Type B pancreatic cell (in vitro differentiated cells): ENCODE measurements at regions not wholly inside any gene's neighbourhood (a gene's known extent, or its start where the extent isn't known, plus 50 kb on each side); places are given as distances from the start of the nearest gene placed in this dataset.

Experiments
- DNase-seq: peaks from one replicate; pipeline ENCODE4 v3.0.0; 2021; ENCODE audit warnings: mixed read lengths; ENCODE audit not compliant: unreplicated experiment; ENCODE audit errors: extremely low spot score
- H3K27ac Mint-ChIP-seq: 2 replicates; pipeline ENCODE4 v1.8.0; 2021; ENCODE audit warnings: mild to moderate bottlenecking, mixed read lengths
- H3K27me3 Mint-ChIP-seq: 2 replicates; pipeline ENCODE4 v1.8.0; 2021; ENCODE audit warnings: mixed read lengths
- H3K36me3 Mint-ChIP-seq: 2 replicates; pipeline ENCODE4 v1.8.0; 2021; ENCODE audit warnings: mixed read lengths
- H3K4me1 Mint-ChIP-seq: one replicate; pipeline ENCODE4 v1.8.0; 2021; ENCODE audit warnings: mixed read lengths; ENCODE audit not compliant: unreplicated experiment
- H3K4me3 Mint-ChIP-seq: 2 replicates; pipeline ENCODE4 v1.8.0; 2021; ENCODE audit warnings: mild to moderate bottlenecking, mixed read lengths
- H3K9me3 Mint-ChIP-seq: 2 replicates; pipeline ENCODE4 v1.8.0; 2021; ENCODE audit warnings: mixed read lengths
- CTCF ChIP-seq: fragments of 200-600 bp; sonication (generic); conservative IDR thresholded peaks from 2 replicates; pipeline ENCODE4 v1.5.0; 2021; ENCODE audit warnings: antibody characterized with exemption, mild to moderate bottlenecking

- H3K9me3 Mint-ChIP-seq, result no peaks in the 10 kb centered on the region
- no peak for DNase-seq
- no peak for TF ChIP-seq CTCF
- no peak overlapping the region for H3K27ac Mint-ChIP-seq
- no peaks in the 10 kb centered on the region for H3K27me3 Mint-ChIP-seq
- no peaks in the 10 kb centered on the region for H3K4me1 Mint-ChIP-seq
- no peaks in the 10 kb centered on the region for H3K36me3 Mint-ChIP-seq
- H3K4me3 Mint-ChIP-seq, result no peak overlapping the region
These were observed 971.1 kb upstream of the MAN1A1 start for GRCh38 chr6:120320481-120321162.

GRCh38 chr6:120304223-120304622 lies 954.7 kb upstream of the MAN1A1 start:
- H3K36me3 Mint-ChIP-seq, result no peaks in the 10 kb centered on the region
- H3K27me3 Mint-ChIP-seq, result no peaks in the 10 kb centered on the region
- TF ChIP-seq CTCF, result no peak
- no peak for DNase-seq
- H3K4me3 Mint-ChIP-seq, result no peak overlapping the region
- no peaks in the 10 kb centered on the region for H3K4me1 Mint-ChIP-seq
- H3K9me3 Mint-ChIP-seq, result no peaks in the 10 kb centered on the region
- H3K27ac Mint-ChIP-seq, result no peak overlapping the region

DNA sequence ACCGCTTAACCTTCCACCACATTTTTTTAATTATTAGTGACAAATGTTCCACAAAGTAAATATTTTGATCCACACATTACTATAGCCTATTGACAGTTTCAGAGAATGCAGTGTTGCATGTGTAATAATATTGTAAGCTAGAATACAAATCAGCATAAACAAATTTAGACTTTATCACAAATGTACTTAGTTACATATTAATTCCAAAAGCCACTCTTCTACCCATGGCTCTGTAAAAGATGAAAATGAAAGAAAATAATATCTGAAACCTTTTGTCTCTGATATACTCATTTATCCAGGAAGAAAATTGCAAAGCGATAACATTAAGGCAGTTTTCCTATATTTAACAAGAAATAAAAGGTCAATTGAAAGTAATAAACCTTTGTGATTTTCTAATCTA lies 954.0 kb upstream of the MAN1A1 start:
- H3K36me3 Mint-ChIP-seq, result no peaks in the 10 kb centered on the region
- no peak for TF ChIP-seq CTCF

DNA sequence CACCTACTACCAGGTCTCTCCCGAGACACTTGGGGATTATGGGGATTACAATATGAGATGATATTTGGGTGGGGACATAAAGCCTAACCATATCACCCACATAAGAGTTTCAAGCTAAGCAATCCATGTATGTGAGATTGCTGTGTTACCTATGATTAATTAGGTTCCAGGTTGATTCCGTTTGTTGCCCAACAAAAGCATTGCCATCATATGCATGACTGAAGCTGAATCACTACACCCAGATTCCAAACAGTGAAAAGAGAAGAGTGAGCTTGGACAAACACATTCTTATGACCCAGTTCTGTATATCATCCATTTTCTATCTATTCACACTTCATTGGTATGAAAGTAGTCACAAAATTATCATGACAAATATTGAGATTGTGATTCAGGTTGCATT lies 952.5 kb upstream of the MAN1A1 start:
- Mint-ChIP-seq H3K27ac (no peak overlapping the region), H3K36me3 (no peaks in the 10 kb centered on the region), H3K4me1 (no peaks in the 10 kb centered on the region), H3K27me3 (no peaks in the 10 kb centered on the region), H3K9me3 (no peaks in the 10 kb centered on the region), H3K4me3 (no peak overlapping the region)
- TF ChIP-seq CTCF, result no peak
- DNase-seq, result no peak

More for the DNA sequence above, 954.0 kb upstream of the MAN1A1 start:
- Mint-ChIP-seq H3K4me3 (no peak overlapping the region), H3K9me3 (no peaks in the 10 kb centered on the region), H3K27me3 (no peaks in the 10 kb centered on the region), H3K27ac (no peak overlapping the region), H3K4me1 (no peaks in the 10 kb centered on the region)
- no peak for DNase-seq

DNA sequence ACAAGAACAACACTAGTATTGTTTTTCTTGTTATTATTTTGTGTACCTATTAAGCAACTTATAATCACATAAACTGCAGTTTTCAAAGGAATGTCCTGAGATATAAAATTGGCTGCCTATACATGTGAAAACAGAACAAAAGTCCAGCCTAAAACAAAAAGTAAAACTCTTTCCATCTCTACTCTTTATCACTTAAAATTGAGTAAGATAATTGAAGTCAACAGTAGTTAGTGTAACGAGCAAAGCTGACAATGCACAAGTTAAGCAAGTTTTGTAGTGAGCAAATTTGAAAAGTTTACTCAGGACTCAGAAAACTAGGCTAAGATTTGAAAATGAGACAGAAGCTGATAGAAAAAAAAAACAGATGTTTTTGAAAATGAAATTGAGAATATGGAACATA lies 941.4 kb upstream of the MAN1A1 start:
- Mint-ChIP-seq H3K27me3 (no peaks in the 10 kb centered on the region), H3K36me3 (no peaks in the 10 kb centered on the region), H3K4me1 (no peaks in the 10 kb centered on the region), H3K9me3 (no peaks in the 10 kb centered on the region), H3K4me3 (no peak overlapping the region), H3K27ac (no peak overlapping the region)
- no peak for DNase-seq
- no peak for TF ChIP-seq CTCF

DNA sequence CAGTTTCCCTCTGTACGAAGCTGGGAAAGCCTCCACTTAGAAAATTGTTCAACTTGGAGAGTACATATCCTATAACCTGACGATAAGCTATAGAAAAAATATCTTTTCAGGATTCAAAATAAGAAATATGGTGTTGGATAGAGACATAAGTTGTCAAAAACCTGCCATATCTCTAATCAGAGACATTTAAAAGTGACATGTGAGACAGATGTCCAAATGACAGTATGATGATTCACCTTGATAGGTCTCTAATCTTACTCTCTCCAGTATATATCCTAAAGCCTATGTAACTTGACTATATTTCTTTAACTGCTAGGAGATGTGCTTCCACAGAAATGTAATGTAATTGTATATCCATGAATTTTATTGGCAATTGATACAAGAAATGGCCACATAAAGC lies 932.4 kb upstream of the MAN1A1 start:
- Mint-ChIP-seq H3K27ac (no peak overlapping the region), H3K4me1 (no peaks in the 10 kb centered on the region), H3K4me3 (no peak overlapping the region), H3K9me3 (no peaks in the 10 kb centered on the region), H3K36me3 (no peaks in the 10 kb centered on the region), H3K27me3 (no peaks in the 10 kb centered on the region)
- no peak for TF ChIP-seq CTCF
- DNase-seq, result no peak
